GM23338 (cell line): ENCODE measurements at regions not wholly inside any gene's neighbourhood (a gene's known extent, or its start where the extent isn't known, plus 50 kb on each side); places are given as distances from the start of the nearest gene placed in this dataset.

Source experiments
- ATAC-seq: fragments of 200-7000 bp; cut with Tn5 transposase; 3 replicates; pipeline ENCODE4 v1.9.1; 2020
- DNase-seq: peaks from one replicate; pipeline ENCODE4 v3.0.0-alpha.2; 2015; ENCODE audit warnings: low spot score
- H2AFZ ChIP-seq: fragments of 200-600 bp; sonication (generic); 2 replicates; pipeline ENCODE4 v1.8.0; 2016; ENCODE audit warnings: antibody characterized with exemption, mild to moderate bottlenecking, moderate library complexity
- H3F3A ChIP-seq: fragments of 200-600 bp; sonication (generic); replicated peaks from 2 replicates; pipeline ENCODE4 v1.8.0; 2017; ENCODE audit warnings: antibody characterized with exemption, mixed run types, low read depth
- H3K27ac ChIP-seq: fragments of 200-600 bp; sonication (generic); 2 replicates; pipeline ENCODE4 v1.6.1; 2016; ENCODE audit warnings: low read depth
- H3K27me3 ChIP-seq: fragments of 200-600 bp; sonication (generic); 2 replicates; pipeline ENCODE4 v1.8.0; 2016; ENCODE audit warnings: mild to moderate bottlenecking, mixed run types, moderate library complexity; ENCODE audit not compliant: insufficient read depth
- H3K36me3 ChIP-seq: fragments of 200-600 bp; sonication (generic); 2 replicates; pipeline ENCODE4 v1.8.0; 2016; ENCODE audit warnings: mild to moderate bottlenecking; ENCODE audit not compliant: insufficient read depth
- H3K4me1 ChIP-seq: fragments of 200-600 bp; sonication (generic); 2 replicates; pipeline ENCODE4 v1.8.0; 2016; ENCODE audit warnings: mild to moderate bottlenecking, moderate library complexity; ENCODE audit not compliant: insufficient read depth
- H3K4me2 ChIP-seq: fragments of 200-600 bp; sonication (generic); 2 replicates; pipeline ENCODE4 v1.7.1; 2017; ENCODE audit warnings: mixed run types
- H3K4me3 ChIP-seq: fragments of 200-600 bp; sonication (generic); 2 replicates; pipeline ENCODE4 v1.6.1; 2016; ENCODE audit warnings: mixed run types
- H3K79me2 ChIP-seq: fragments of 200-600 bp; sonication (generic); replicated peaks from 2 replicates; pipeline ENCODE4 v1.8.0; 2017; ENCODE audit warnings: mild to moderate bottlenecking; ENCODE audit not compliant: insufficient read depth
- H3K9me2 ChIP-seq: fragments of 200-600 bp; sonication (generic); 2 replicates; pipeline ENCODE4 v1.8.0; 2017; ENCODE audit not compliant: insufficient read depth
- H4K20me1 ChIP-seq: fragments of 200-600 bp; sonication (generic); replicated peaks from 2 replicates; pipeline ENCODE4 v1.8.0; 2017; ENCODE audit warnings: mild to moderate bottlenecking; ENCODE audit not compliant: insufficient read depth
- H3K27ac Mint-ChIP-seq: 2 replicates; pipeline ENCODE4 v1.8.0; 2020; ENCODE audit warnings: inconsistent platforms, mild to moderate bottlenecking, moderate library complexity, mixed read lengths
- H3K27me3 Mint-ChIP-seq: 3 replicates; pipeline ENCODE4 v1.8.0; 2022; ENCODE audit warnings: low read depth, mild to moderate bottlenecking, moderate library complexity, mixed read lengths, inconsistent platforms; ENCODE audit not compliant: insufficient read depth, poor library complexity
- H3K36me3 Mint-ChIP-seq: 3 replicates; pipeline ENCODE4 v1.8.0; 2021; ENCODE audit warnings: low read depth, mild to moderate bottlenecking, inconsistent platforms, moderate library complexity, mixed read lengths
- H3K4me1 Mint-ChIP-seq: 3 replicates; pipeline ENCODE4 v1.8.0; 2020; ENCODE audit warnings: mild to moderate bottlenecking, inconsistent platforms, mixed read lengths
- H3K4me3 Mint-ChIP-seq: 3 replicates; pipeline ENCODE4 v1.8.0; 2021; ENCODE audit warnings: moderate library complexity, mild to moderate bottlenecking, inconsistent platforms, mixed read lengths
- H3K9me3 Mint-ChIP-seq: 3 replicates; pipeline ENCODE4 v1.8.0; 2020; ENCODE audit warnings: moderate library complexity, mild to moderate bottlenecking, inconsistent platforms, mixed read lengths
- CREB1 ChIP-seq: fragments of 250-450 bp; sonication (Bioruptor Pico); IDR thresholded peaks from 2 replicates; pipeline ENCODE4 v1.5.0; 2020; ENCODE audit warnings: low read depth, mild to moderate bottlenecking, moderate library complexity
- EZH2 ChIP-seq: fragments of 200-600 bp; sonication (generic); IDR thresholded peaks from one replicate; pipeline ENCODE4 v1.8.0; 2017; ENCODE audit warnings: antibody characterized with exemption, mild to moderate bottlenecking, low read depth; ENCODE audit not compliant: unreplicated experiment
- EZH2phosphoT487 ChIP-seq: fragments of 200-600 bp; sonication (generic); IDR thresholded peaks from one replicate; pipeline ENCODE4 v1.8.1; 2018; ENCODE audit warnings: antibody characterized with exemption; ENCODE audit not compliant: unreplicated experiment
- JUNB ChIP-seq: IDR thresholded peaks from one replicate; pipeline ENCODE4 v1.6.1; 2016; ENCODE audit warnings: antibody characterized with exemption; ENCODE audit not compliant: unreplicated experiment
- NANOG ChIP-seq: IDR thresholded peaks from 2 replicates; pipeline ENCODE4 v1.6.1; 2016; ENCODE audit warnings: antibody characterized with exemption, borderline replicate concordance
- POLR2AphosphoS5 ChIP-seq: IDR thresholded peaks from 2 replicates; pipeline ENCODE4 v1.6.1; 2016; ENCODE audit warnings: antibody characterized with exemption, low read depth
- STAT1 ChIP-seq: IDR thresholded peaks from one replicate; pipeline ENCODE4 v1.6.1; 2016; ENCODE audit warnings: antibody characterized with exemption; ENCODE audit not compliant: unreplicated experiment
- ZNF114 ChIP-seq: fragments of 250-450 bp; sonication (Bioruptor Pico); IDR thresholded peaks from 2 replicates; pipeline ENCODE4 v1.5.0; 2020; ENCODE audit warnings: mild to moderate bottlenecking, moderate library complexity
- ZNF331 ChIP-seq: fragments of 250-450 bp; sonication (Bioruptor Pico); IDR thresholded peaks from 2 replicates; pipeline ENCODE4 v1.5.0; 2020; ENCODE audit warnings: low read depth, mild to moderate bottlenecking, moderate library complexity
- TF ChIP-seq, protein P1 (sequence below): fragments of 250-450 bp; sonication (Bioruptor Pico); IDR thresholded peaks from 2 replicates; pipeline ENCODE4 v1.5.0; 2020; ENCODE audit warnings: mild to moderate bottlenecking, moderate library complexity
- TF ChIP-seq, protein P2 (sequence below): IDR thresholded peaks from one replicate; pipeline ENCODE4 v1.6.1; 2018; ENCODE audit warnings: antibody characterized with exemption; ENCODE audit not compliant: unreplicated experiment
- TF ChIP-seq, protein P3 (sequence below): IDR thresholded peaks from 2 replicates; pipeline ENCODE4 v1.6.1; 2016; ENCODE audit warnings: antibody characterized with exemption

DNA sequence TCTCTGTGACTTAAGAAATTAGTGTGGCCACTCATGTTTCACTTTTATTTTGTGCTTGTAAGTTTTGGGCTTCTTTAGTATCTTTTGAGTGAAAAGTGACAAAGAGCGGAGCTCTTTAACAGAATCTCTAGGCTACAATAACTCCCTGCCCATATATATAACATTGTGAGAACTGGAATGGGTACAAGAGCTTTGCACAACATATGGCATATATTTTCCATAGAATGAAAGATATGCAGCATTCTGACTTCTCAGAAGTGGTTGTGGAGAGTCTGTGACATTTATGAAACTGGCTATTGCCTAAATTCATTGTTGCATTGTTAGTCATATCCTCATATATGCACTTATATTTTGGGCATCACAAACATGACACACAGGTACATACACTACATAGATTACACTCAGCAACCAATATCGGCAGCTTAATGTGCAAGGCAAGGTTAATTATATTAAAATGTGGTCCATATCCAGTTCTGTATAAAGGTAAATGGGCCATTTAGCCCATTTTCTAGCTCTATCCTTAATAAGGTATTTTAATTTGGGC lies 1148.2 kb downstream of the FAM181B start (continued):
- TF ChIP-seq, protein P1, sequence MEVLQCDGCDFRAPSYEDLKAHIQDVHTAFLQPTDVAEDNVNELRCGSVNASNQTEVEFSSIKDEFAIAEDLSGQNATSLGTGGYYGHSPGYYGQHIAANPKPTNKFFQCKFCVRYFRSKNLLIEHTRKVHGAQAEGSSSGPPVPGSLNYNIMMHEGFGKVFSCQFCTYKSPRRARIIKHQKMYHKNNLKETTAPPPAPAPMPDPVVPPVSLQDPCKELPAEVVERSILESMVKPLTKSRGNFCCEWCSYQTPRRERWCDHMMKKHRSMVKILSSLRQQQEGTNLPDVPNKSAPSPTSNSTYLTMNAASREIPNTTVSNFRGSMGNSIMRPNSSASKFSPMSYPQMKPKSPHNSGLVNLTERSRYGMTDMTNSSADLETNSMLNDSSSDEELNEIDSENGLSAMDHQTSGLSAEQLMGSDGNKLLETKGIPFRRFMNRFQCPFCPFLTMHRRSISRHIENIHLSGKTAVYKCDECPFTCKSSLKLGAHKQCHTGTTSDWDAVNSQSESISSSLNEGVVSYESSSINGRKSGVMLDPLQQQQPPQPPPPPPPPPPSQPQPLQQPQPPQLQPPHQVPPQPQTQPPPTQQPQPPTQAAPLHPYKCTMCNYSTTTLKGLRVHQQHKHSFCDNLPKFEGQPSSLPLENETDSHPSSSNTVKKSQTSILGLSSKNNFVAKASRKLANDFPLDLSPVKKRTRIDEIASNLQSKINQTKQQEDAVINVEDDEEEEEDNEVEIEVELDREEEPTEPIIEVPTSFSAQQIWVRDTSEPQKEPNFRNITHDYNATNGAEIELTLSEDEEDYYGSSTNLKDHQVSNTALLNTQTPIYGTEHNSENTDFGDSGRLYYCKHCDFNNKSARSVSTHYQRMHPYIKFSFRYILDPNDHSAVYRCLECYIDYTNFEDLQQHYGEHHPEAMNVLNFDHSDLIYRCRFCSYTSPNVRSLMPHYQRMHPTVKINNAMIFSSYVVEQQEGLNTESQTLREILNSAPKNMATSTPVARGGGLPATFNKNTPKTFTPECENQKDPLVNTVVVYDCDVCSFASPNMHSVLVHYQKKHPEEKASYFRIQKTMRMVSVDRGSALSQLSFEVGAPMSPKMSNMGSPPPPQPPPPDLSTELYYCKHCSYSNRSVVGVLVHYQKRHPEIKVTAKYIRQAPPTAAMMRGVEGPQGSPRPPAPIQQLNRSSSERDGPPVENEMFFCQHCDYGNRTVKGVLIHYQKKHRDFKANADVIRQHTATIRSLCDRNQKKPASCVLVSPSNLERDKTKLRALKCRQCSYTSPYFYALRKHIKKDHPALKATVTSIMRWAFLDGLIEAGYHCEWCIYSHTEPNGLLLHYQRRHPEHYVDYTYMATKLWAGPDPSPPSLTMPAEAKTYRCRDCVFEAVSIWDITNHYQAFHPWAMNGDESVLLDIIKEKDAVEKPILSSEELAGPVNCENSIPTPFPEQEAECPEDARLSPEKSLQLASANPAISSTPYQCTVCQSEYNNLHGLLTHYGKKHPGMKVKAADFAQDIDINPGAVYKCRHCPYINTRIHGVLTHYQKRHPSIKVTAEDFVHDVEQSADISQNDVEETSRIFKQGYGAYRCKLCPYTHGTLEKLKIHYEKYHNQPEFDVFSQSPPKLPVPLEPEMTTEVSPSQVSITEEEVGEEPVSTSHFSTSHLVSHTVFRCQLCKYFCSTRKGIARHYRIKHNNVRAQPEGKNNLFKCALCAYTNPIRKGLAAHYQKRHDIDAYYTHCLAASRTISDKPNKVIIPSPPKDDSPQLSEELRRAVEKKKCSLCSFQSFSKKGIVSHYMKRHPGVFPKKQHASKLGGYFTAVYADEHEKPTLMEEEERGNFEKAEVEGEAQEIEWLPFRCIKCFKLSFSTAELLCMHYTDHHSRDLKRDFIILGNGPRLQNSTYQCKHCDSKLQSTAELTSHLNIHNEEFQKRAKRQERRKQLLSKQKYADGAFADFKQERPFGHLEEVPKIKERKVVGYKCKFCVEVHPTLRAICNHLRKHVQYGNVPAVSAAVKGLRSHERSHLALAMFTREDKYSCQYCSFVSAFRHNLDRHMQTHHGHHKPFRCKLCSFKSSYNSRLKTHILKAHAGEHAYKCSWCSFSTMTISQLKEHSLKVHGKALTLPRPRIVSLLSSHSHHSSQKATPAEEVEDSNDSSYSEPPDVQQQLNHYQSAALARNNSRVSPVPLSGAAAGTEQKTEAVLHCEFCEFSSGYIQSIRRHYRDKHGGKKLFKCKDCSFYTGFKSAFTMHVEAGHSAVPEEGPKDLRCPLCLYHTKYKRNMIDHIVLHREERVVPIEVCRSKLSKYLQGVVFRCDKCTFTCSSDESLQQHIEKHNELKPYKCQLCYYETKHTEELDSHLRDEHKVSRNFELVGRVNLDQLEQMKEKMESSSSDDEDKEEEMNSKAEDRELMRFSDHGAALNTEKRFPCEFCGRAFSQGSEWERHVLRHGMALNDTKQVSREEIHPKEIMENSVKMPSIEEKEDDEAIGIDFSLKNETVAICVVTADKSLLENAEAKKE = no peak
- no peak for TF ChIP-seq NANOG
- TF ChIP-seq, protein P2, sequence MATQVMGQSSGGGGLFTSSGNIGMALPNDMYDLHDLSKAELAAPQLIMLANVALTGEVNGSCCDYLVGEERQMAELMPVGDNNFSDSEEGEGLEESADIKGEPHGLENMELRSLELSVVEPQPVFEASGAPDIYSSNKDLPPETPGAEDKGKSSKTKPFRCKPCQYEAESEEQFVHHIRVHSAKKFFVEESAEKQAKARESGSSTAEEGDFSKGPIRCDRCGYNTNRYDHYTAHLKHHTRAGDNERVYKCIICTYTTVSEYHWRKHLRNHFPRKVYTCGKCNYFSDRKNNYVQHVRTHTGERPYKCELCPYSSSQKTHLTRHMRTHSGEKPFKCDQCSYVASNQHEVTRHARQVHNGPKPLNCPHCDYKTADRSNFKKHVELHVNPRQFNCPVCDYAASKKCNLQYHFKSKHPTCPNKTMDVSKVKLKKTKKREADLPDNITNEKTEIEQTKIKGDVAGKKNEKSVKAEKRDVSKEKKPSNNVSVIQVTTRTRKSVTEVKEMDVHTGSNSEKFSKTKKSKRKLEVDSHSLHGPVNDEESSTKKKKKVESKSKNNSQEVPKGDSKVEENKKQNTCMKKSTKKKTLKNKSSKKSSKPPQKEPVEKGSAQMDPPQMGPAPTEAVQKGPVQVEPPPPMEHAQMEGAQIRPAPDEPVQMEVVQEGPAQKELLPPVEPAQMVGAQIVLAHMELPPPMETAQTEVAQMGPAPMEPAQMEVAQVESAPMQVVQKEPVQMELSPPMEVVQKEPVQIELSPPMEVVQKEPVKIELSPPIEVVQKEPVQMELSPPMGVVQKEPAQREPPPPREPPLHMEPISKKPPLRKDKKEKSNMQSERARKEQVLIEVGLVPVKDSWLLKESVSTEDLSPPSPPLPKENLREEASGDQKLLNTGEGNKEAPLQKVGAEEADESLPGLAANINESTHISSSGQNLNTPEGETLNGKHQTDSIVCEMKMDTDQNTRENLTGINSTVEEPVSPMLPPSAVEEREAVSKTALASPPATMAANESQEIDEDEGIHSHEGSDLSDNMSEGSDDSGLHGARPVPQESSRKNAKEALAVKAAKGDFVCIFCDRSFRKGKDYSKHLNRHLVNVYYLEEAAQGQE = no peak
- TF ChIP-seq ZNF331 (CRISPR knock-in tag) = no peak
- no peak for TF ChIP-seq EZH2

DNA sequence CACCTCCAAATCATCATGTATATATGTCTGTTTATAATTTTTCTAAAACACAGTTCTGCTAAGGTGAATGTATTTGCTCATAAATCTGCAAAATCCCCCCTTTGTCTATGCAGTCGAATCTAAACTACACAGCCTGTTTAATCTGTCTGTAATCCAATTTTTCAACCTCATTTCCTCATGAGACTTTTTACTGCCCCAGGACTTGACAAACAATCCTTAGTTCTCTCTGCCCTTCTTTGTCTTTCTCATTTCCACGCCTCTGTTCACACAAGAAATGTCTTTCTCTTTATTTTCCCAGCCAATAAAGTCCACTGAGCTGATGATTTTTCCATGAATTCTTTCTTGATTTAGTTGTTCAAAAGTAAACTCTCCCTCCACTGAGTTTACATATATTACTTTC lies 1154.3 kb downstream of the FAM181B start:
- Histone ChIP-seq H3K27ac (no peak overlapping the region), H3K79me2 (no peaks in the 10 kb centered on the region), H3K27me3 (no peaks in the 10 kb centered on the region), H3K4me1 (no peaks in the 10 kb centered on the region), H2AFZ (no peak overlapping the region), H3K4me2 (no peak overlapping the region), H3K4me3 (no peak overlapping the region), H3K9me2 (no peaks in the 10 kb centered on the region), H3F3A (no peaks in the 10 kb centered on the region), H4K20me1 (no peaks in the 10 kb centered on the region), H3K36me3 (no peaks in the 10 kb centered on the region)
- Mint-ChIP-seq H3K36me3 (no peaks in the 10 kb centered on the region), H3K4me1 (no peaks in the 10 kb centered on the region), H3K4me3 (no peak overlapping the region), H3K27ac (no peak overlapping the region), H3K27me3 (no peaks in the 10 kb centered on the region), H3K9me3 (no peaks in the 10 kb centered on the region)
- no peak for DNase-seq
- ATAC-seq = no peak
- TF ChIP-seq POLR2AphosphoS5 (no peak), EZH2 (no peak), CREB1 (CRISPR knock-in tag) (no peak), ZNF114 (CRISPR knock-in tag) (no peak), JUNB (no peak), EZH2phosphoT487 (no peak), STAT1 (no peak), NANOG (no peak)
- TF ChIP-seq, protein P3, sequence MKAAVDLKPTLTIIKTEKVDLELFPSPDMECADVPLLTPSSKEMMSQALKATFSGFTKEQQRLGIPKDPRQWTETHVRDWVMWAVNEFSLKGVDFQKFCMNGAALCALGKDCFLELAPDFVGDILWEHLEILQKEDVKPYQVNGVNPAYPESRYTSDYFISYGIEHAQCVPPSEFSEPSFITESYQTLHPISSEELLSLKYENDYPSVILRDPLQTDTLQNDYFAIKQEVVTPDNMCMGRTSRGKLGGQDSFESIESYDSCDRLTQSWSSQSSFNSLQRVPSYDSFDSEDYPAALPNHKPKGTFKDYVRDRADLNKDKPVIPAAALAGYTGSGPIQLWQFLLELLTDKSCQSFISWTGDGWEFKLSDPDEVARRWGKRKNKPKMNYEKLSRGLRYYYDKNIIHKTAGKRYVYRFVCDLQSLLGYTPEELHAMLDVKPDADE = no peak
